VCaP (cell line): ENCODE measurements at regions not wholly inside any gene's neighbourhood (a gene's known extent, or its start where the extent isn't known, plus 50 kb on each side); places are given as distances from the start of the nearest gene placed in this dataset.

Experiments used
- H3K27ac ChIP-seq: fragments of 450-650 bp; 2 replicates; pipeline ENCODE4 v1.5.1; 2017
- CTCF ChIP-seq: fragments of 450-650 bp; conservative IDR thresholded peaks from 2 replicates; pipeline ENCODE4 v1.5.1; 2017; ENCODE audit warnings: mild to moderate bottlenecking, moderate library complexity

- no peak for TF ChIP-seq CTCF
- H3K27ac ChIP-seq, result no peak overlapping the region
Observed at GRCh38 chr4:11548597-11549082, 119.9 kb upstream of the HS3ST1 start.

- TF ChIP-seq CTCF, result no peak
- no peak overlapping the region for H3K27ac ChIP-seq
Observed at GRCh38 chr4:11546391-11547175, 117.9 kb upstream of the HS3ST1 start.

- no peak overlapping the region for H3K27ac ChIP-seq
- no peak for TF ChIP-seq CTCF
Observed at GRCh38 chr4:11545651-11546050, 117.0 kb upstream of the HS3ST1 start.

GRCh38 chr4:11544211-11544610 lies 115.5 kb upstream of the HS3ST1 start:
- no peak for TF ChIP-seq CTCF
- no peak overlapping the region for H3K27ac ChIP-seq

- H3K27ac ChIP-seq, result no peak overlapping the region
- no peak for TF ChIP-seq CTCF
Observed at GRCh38 chr4:11543706-11544105, 115.0 kb upstream of the HS3ST1 start.

GRCh38 chr4:11542952-11543351 lies 114.3 kb upstream of the HS3ST1 start:
- TF ChIP-seq CTCF, result no peak
- H3K27ac ChIP-seq, result no peak overlapping the region

- no peak for TF ChIP-seq CTCF
- H3K27ac ChIP-seq, result no peak overlapping the region
Observed at GRCh38 chr4:11537846-11538245, 109.2 kb upstream of the HS3ST1 start.
